ENCODE measurements at regions not wholly inside any gene's neighbourhood (a gene's known extent, or its start where the extent isn't known, plus 50 kb on each side); places are given as distances from the start of the nearest gene placed in this dataset.

- no peak for DNase-seq
These were observed 456.3 kb downstream of the DTHD1 start for GRCh38 chr4:36737691-36738090.

GRCh38 chr4:36740796-36741310 is 459.4 kb downstream of the DTHD1 start:
- DNase-seq: no peak

GRCh38 chr4:36747277-36748129 is 466.1 kb downstream of the DTHD1 start:
- DNase-seq: no peak

DNA sequence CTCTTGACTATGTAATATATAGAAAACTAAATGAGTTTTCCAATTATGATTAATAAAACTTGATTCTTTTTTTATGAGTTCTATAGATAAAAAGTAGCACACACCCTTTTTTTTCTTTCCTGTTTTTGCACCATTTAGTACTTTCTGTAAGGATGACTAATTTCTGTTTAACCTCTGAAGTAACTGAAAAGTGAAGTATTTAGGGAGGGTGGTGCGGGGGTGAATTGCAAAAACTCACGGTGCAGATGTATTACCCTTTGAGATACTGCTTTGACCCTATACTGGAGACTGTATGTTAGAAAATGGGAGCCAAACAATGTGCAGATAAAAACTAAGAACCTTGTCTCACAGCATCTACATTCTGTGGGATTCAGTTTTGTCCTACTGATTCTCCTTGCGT is 471.6 kb downstream of the DTHD1 start:
- no peak for DNase-seq

GRCh38 chr4:36757580-36758311 is 476.3 kb downstream of the DTHD1 start:
- DNase-seq: no peak

DNA sequence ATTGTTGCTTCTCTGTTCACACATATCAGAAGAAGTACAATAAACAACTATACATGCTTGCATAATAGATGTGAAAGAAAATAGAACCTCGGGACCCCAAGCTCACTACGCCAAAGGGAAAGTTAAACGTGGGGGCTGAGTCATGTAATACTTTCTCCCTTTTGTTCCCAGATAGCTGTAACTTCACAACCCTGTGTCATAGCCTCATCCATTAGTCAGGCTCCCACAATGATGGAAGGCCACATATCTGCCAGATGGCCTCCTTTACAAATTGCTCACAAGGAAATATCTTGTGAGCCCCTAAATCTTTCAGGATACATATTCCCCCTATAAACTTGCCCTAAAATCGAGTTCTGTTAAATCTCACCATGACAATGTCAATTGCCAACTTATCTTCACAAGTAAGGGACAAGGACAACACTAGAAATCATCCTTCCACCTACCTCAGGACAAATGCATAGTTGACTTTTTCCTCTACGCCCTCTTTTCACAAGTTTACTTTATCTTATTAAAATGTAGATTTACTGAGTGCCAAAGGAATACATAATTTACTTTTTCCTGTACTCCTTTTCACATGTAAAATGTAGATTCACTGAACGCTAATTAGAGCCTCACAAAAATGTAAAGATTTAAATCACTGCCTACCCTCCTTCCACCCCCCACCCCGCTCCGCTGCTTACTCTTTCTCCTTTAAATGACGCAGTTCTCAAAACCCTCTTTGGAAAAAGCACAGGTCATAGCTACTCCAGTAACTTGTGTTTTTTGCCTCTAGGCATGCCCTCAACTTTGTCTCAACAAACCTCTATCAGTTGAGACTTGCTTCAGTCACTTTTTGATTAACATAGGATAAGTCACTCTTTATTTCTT is 477.1 kb downstream of the DTHD1 start:
- no peak for DNase-seq

DNA sequence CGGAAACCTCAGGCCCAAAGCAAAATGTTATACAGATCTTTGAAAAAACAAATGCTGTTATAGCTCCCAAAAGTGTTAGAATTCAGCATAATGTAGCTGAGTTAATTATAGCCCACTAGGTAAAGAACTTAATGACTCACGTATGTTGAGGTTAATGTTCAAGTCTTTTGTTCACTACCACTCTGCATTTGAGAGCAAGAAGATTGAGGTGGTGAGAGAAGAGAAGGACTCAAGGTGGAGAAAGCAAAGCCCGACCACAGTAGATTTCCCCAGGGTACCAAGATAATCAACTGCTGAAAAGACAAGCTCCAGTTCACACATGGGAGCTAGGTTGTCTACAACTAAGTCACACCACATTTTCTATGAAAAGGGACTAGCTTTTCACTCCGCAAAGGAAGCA is 480.2 kb downstream of the DTHD1 start:
- DNase-seq: no peak

- DNase-seq: no peak
These were observed 480.7 kb upstream of the NWD2 start for GRCh38 chr4:36763814-36764213.

DNA sequence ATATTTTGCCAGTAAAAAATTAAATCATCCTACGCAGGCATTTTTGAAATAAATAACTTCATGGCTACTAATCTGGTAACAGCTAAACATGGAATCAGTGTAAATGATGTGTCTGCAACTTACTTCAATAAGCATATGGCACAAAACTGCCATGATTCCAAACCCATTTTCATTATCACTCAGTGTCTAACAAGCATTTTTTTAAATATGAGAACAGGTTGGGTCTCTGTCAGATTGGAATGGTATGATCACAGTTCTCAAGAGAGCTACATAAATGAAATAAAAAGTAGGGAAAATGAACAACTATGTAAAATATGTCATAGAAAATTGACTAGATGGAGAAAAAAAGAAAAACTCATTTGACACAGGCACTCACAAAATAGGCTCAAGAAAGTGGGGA is 476.9 kb upstream of the NWD2 start:
- DNase-seq: no peak

- no peak for DNase-seq
These were observed 473.0 kb upstream of the NWD2 start for GRCh38 chr4:36771411-36772153.

DNA sequence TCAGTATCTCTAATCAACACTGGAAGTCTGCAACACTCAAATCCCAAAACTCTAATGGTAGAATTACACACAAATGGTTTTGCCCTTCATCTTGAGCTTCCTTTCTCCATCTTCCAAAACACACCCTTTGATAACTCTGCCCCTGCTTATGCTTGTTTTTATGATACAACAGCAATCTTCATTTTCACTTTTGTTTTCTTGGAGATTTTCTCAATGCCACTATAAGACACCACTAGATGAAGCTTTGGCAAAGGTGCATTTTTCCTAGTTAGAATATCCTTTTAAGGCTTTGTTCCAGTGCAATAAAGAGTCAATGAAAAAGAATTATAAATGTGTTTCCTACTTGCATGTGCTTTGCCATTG is 472.4 kb upstream of the NWD2 start:
- DNase-seq: no peak

GRCh38 chr4:36773467-36773866 is 471.1 kb upstream of the NWD2 start:
- no peak for DNase-seq

GRCh38 chr4:36775544-36775943 is 469.0 kb upstream of the NWD2 start:
- DNase-seq: no peak

GRCh38 chr4:36779601-36780000 is 464.9 kb upstream of the NWD2 start:
- DNase-seq: no peak

DNA sequence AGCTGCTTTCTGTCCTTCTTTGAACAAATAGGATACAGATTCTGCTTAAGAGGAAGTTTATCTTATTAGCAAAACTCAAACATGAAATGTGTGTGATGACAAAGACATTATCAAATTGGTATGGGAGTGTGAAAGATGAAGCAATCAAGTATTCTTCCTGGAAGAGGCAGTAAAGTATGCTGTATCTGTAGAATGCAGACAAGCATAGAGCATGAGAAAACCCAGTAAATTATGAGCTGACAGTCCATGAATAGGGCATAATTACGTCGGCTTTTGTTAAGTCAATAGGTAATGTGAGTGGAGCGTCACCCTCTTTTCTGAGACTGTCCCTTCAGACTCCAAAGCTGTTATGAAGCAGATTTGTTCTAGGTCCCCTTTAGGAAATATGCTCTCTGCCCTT is 458.6 kb upstream of the NWD2 start:
- DNase-seq: peak; percentile 4

- no peak for DNase-seq
These were observed 458.0 kb upstream of the NWD2 start for GRCh38 chr4:36786519-36786918.

- no peak for DNase-seq
These were observed 449.8 kb upstream of the NWD2 start for GRCh38 chr4:36794716-36795115.

DNA sequence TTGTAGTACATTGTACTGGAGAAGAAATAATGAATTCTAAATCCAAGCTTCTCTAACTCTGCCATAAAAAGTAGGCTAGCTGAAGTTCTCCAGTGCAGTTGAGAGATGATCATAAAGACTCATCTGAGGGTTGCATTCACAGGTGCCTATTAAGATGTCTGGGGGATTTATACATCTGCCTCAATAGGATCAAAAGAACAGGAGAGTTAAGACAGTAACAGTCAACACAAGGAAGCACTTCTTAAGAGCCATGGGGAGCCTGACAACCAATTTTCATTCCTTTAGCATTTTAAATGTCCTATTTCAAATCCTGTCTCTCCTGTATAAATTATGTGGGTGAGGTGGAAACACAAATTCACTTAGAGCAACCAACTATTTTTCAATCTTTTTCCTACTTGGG is 432.4 kb upstream of the NWD2 start:
- DNase-seq: no peak

DNA sequence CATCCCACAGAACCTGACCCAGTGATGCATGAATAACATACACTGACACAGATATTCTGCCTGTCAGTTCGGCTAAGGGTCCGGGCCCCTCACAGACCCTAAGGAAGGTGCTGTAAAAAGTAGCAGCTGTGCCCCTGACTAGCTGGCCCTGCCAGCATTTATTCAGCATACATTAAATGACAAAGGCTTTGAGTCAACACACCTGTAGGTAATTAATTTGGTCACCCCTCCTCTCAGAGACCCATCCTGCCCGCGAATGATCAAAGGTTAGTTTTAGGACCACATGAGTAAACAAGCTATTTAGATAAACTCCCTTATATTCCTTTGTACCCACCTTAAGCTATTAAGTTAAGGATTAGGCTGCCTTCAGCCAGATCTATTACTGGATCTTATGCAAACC is 429.0 kb upstream of the NWD2 start:
- no peak for DNase-seq

DNA sequence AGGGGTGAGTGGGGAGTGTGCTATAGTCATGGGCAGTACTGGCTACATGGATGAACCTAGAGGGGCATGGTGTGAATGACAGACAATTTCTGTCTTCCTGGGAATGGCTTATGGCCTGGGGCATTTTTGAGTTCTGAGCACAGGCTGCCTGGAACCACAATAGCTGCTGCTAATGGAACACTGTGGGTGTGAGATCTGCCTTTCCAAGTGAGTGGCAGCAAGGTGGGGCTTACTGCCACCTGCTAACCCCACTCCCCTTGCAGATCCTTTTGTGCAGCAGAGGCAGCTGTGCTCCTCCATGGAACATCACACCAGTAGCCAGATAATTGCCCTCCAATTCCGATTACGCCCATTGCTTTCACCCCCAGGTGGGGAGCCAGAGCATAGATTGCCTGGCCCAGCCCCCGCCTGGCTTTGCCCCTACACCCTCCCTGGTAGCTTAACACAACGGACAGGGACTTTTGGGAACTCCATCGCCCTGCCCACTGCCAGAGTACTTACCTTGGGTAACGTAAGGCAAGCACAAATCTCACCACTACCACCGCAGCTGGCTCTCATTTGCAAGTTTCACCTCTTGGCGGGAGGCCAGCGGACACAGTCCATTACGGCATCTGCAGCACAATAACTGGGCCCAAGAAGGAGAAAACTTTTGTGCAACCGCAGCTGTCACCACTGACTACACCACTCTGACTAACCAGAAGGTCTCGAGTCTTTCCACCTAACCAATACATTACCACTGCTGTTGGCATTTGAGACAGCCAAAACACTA is 421.2 kb upstream of the NWD2 start:
- peak; percentile 24 for DNase-seq

- no peak for DNase-seq
These were observed 419.9 kb upstream of the NWD2 start for GRCh38 chr4:36824682-36825081.

DNA sequence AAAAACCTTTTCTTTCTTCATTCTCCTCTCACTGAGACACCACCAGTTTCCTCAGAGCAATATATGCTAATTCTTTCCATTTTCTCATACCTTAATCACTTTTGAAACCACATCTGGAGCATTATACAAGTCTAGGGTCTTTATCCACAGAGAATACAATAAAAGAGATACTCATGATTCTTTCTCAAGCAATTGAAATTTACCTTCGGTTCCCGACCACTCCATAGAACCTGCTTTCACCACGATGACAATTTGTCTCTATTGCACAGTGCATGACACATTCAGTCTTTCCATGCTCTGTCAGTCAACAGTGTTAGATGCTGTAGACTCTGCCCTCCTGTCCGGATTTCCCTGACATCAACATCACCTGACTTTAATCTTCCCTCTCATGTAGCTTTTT is 409.3 kb upstream of the NWD2 start:
- no peak for DNase-seq
